HG03521 (cell line): ENCODE measurements at regions not wholly inside any gene's neighbourhood (a gene's known extent, or its start where the extent isn't known, plus 50 kb on each side); places are given as distances from the start of the nearest gene placed in this dataset.

Source experiments
- ATAC-seq: cut with Tn5 transposase; IDR thresholded peaks from one replicate; pipeline ENCODE4 v1.9.1; 2021; ENCODE audit warnings: mild to moderate bottlenecking, moderate library complexity; ENCODE audit not compliant: unreplicated experiment

GRCh38 chr11:79794484-79795393 is 353.9 kb upstream of the TENM4 start:
- ATAC-seq = no peak

DNA sequence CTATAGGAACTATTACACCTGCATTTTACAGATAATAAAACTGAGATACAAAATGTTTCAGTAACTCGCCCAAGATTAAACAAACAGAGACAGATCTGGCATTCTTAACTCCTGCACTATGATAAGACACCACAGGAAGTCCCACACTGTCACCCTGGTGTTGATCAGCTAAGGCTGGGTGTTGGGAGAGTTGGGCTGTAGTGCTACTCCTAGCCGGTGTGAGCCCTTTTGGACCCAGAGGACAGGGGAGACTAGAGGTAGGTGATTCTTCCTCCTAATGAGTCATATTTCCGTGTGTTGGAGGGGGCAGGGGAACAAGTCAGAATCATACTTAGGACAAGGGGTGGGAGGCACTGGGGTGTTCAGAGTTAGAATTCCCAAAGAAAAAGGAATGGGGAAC is 353.2 kb upstream of the TENM4 start:
- ATAC-seq = no peak

DNA sequence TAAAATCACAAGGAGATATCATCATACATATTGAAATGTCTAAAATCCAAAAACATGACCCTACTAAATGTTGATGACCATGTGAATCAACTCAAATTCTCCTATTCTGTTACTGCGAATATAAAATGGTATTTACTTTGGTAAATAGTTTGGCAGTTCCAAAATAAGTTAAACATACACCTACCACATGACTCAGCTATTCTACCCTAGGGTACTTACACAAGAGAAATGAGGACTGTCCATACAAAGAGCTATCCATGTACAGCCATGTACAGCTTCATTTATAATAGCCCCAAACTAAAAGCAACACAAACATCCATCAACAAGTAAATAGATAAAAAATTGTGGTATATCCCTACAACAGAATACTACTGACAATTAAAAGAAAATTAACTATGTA is 346.1 kb upstream of the TENM4 start:
- ATAC-seq = no peak

- ATAC-seq = no peak
Measured at GRCh38 chr11:79783833-79784232, 343.0 kb upstream of the TENM4 start.

GRCh38 chr11:79768343-79768742 is 327.5 kb upstream of the TENM4 start:
- no peak for ATAC-seq

DNA sequence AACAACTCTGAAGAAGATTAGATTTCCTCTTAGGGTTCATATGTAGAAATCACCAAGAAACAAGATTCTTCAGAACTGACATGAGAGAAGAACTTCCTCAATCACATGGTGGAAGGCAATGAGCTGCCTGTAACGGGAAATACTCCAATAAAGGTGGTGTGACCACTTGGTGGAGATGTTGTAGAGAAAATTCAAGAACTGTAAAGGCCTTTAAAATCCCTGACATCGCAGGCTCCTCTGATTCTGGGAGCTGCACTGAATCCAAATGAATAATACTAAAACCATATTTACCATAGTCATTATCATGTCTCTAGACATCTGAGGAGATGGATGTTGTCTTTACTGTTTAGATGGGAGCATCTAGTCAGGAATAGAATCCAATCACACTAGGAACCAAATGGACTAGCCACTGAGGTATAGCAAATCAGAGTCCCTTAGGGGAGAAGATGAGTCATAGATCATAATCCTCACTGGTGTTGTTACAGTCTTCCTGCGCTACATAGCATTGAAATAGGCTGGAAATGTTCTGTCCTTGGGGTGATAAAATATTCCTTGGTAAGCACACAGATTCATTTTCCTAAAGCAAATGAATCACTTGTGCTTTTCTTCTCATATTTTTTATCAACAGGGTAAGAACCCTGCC is 321.6 kb upstream of the TENM4 start:
- no peak for ATAC-seq

DNA sequence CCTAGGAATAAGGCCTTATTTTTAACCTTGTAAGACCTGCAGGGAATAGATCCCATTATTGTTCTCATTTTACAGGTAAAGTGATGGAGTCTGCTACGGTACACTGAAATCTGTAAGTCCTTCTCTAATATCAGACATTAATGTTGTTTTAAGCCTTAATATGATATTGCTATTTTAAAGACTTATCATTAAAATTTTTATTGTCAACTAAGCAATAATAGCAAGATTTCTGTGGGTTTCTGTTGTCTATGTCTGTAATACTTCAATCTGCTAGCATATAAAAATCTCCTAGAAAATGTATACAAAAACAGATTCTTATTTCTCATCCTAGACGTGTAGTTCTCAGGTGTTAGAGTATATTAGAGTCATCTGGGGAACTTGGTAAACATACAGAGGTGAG is 317.5 kb upstream of the TENM4 start:
- no peak for ATAC-seq

GRCh38 chr11:79747406-79747805 is 306.6 kb upstream of the TENM4 start:
- ATAC-seq = no peak

- ATAC-seq = no peak
Measured at GRCh38 chr11:79744941-79745340, 304.1 kb upstream of the TENM4 start.

GRCh38 chr11:79742176-79742575 is 301.3 kb upstream of the TENM4 start:
- ATAC-seq = no peak

- ATAC-seq = no peak
Measured at GRCh38 chr11:79739591-79739990, 298.8 kb upstream of the TENM4 start.

- no peak for ATAC-seq
Measured at GRCh38 chr11:79727221-79727620, 286.4 kb upstream of the TENM4 start.

DNA sequence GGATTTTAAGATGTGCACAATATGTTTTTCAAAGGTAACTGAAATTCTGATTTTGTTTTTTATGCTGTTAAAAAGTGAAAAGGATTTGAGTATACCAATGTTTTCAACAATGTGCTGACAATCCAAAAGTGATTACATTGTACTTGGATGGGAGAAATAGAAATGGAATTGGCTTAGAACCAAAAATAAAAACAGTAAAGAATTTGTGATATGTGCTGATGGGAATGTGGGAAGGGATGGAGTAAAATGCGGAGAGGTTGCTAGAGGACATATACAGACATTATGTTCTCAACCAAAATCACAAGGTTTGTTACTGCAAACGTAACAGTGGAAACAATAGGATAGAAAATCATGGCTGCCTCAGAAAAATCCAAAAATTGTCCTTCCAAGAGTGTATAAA is 279.3 kb upstream of the TENM4 start:
- ATAC-seq = no peak

- ATAC-seq = peak; percentile 70
Measured at GRCh38 chr11:79708319-79708932, 267.6 kb upstream of the TENM4 start.

GRCh38 chr11:79705648-79706047 is 264.8 kb upstream of the TENM4 start:
- no peak for ATAC-seq

DNA sequence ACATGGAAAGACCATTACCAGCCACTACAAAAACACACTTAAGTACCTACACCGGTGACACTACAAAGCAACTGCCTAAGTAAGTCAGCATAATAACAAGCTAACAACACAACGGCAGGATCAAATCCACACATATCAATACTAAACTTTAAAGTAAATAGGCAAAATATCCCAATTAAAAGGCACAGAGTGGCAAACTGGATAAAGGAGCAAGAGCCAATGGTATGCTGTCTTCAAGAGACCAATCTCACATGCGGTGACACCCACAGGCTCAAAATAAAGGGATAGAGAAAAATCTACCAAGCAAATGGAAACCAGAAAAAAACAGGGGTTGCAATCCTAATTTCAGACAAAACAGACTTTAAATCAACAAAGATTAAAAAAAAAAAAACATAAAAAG is 261.5 kb upstream of the TENM4 start:
- no peak for ATAC-seq

DNA sequence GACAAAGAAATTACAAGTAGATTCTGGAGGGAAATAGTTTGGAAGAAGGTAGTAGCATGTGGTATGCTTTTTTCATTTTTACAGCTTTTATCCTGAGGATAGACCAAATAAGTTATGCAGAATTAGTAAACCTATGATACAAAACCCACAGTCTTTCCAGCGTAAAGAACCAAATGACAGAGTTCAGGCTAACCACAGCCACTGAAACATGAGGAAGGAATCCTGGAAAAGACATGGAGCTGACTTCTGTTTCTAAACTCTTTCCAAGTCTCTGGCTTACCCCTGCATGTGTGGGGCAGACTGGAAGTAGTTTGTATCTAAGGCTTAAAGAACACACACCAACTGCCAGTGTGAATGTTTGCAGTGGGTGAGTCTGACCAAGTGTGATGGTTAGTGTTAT is 258.4 kb upstream of the TENM4 start:
- ATAC-seq = no peak

- ATAC-seq = no peak
Measured at GRCh38 chr11:79697905-79698304, 257.1 kb upstream of the TENM4 start.

GRCh38 chr11:79694368-79694767 is 253.5 kb upstream of the TENM4 start:
- no peak for ATAC-seq

- ATAC-seq = no peak
Measured at GRCh38 chr11:79691445-79691844, 250.6 kb upstream of the TENM4 start.

- no peak for ATAC-seq
Measured at GRCh38 chr11:79686703-79687419, 246.0 kb upstream of the TENM4 start.
